Sigmoid colon (tissue), 6 donors: ENCODE measurements at regions not wholly inside any gene's neighbourhood (a gene's known extent, or its start where the extent isn't known, plus 50 kb on each side); places are given as distances from the start of the nearest gene placed in this dataset.

Experiments
- DNase-seq: peaks from one replicate; pipeline ENCODE4 v3.0.0-alpha.2; 2019
- H3K27ac ChIP-seq, 4 donors: fragments of 200-600 bp; sonication (generic); one replicate each; pipeline ENCODE4 v1.5.1; 2016 to 2019; ENCODE audit warnings: mild to moderate bottlenecking in 1 of 4
- H3K27me3 ChIP-seq, 3 donors: fragments of 200-600 bp; sonication (generic); one replicate each; pipeline ENCODE4 v1.5.1; 2019; ENCODE audit warnings: mild to moderate bottlenecking in 1 of 3
- H3K36me3 ChIP-seq, 4 donors: fragments of 200-600 bp; sonication (generic); one replicate each; pipeline ENCODE4 v1.5.1; 2016 to 2019
- H3K4me1 ChIP-seq, 4 donors: fragments of 200-600 bp; sonication (generic); one replicate each; pipeline ENCODE4 v1.5.1; 2017 to 2019
- H3K4me3 ChIP-seq, 4 donors: fragments of 200-600 bp; sonication (generic); one replicate each; pipeline ENCODE4 v1.5.1; 2017 to 2019; ENCODE audit warnings: mild to moderate bottlenecking in 2 of 4, moderate library complexity in 1 of 4
- H3K9me3 ChIP-seq, 4 donors: fragments of 200-600 bp in 3 of 4; sonication (generic) in 3 of 4; one replicate each; pipeline versions ENCODE4 v1.5.1 to v1.6.1; 2013 to 2019
- CTCF ChIP-seq, 4 experiments: fragments of 450-650 bp in 3 of 4; fragments of 200-600 bp in 1 of 4; IDR thresholded peaks; one replicate each; pipeline ENCODE4 v1.5.1; 2016 to 2019; ENCODE audit warnings: antibody characterized with exemption in 4 of 4, mild to moderate bottlenecking in 3 of 4, moderate library complexity in 2 of 4
- EP300 ChIP-seq, 4 donors: sonication (generic); formaldehyde crosslinking; IDR thresholded peaks; one replicate each; pipeline ENCODE4 v1.6.1; 2017; ENCODE audit warnings: antibody characterized with exemption in 4 of 4
- POLR2A ChIP-seq, 2 donors: fragments of 450-650 bp; IDR thresholded peaks; one replicate each; pipeline ENCODE4 v1.6.1; 2016; ENCODE audit warnings: antibody characterized with exemption in 2 of 2, mild to moderate bottlenecking in 2 of 2, moderate library complexity in 2 of 2
- POLR2AphosphoS5 ChIP-seq, 4 donors: sonication (generic); formaldehyde crosslinking; IDR thresholded peaks; one replicate each; pipeline ENCODE4 v1.6.1; 2017; ENCODE audit warnings: antibody characterized with exemption in 4 of 4
- WGBS, 2 donors: extraction: QIAGEN DNeasy Blood & Tissue Kit; methylation state at CpG; one replicate each; pipeline ENCODE4 v1.1.7; 2013; 5-methylcytosine and 5-hydroxymethylcytosine counted together
- intact Hi-C: fragments of 100-400 bp; cut with DNase I; formaldehyde crosslinking; loops from one replicate; pipeline ENCODE4 v1.15.1; 2023
- donor health status: healthy with polysubstance abuse.
- donor health status: healthy.

- TF ChIP-seq POLR2AphosphoS5 (IDR thresholded peaks at IDR 0.05) (no peak), EP300 (IDR thresholded peaks at IDR 0.05) (no peak), POLR2A (IDR thresholded peaks at IDR 0.05) (no peak), CTCF (IDR thresholded peaks at IDR 0.05) (no peak)
- intact Hi-C loops = no loop called here
- no peaks in the 10 kb centered on the region for H3K36me3 ChIP-seq
Observed at GRCh38 chr5:29378104-29378503, 1815.4 kb upstream of the CDH6 start.

GRCh38 chr5:29370248-29370647 is 1823.2 kb upstream of the CDH6 start:
- WGBS, 2 donors = 73 to 84% methylated on average over 5 of the region's 5 CpGs
- intact Hi-C loops = no loop called here

More at GRCh38 chr5:29378104-29378503, 1815.4 kb upstream of the CDH6 start:
- Histone ChIP-seq H3K27ac (no peak overlapping the region), H3K4me1 (no peaks in the 10 kb centered on the region), H3K9me3 (no peaks in the 10 kb centered on the region), H3K27me3 (no peaks in the 10 kb centered on the region), H3K4me3 (no peak overlapping the region)
- no peak for DNase-seq
- 29 to 72% methylated on average over 5 of the region's 5 CpGs for WGBS, 2 donors

GRCh38 chr5:29367176-29367833 is 1826.2 kb upstream of the CDH6 start:
- TF ChIP-seq EP300 (IDR thresholded peaks at IDR 0.05) (no peak), POLR2AphosphoS5 (IDR thresholded peaks at IDR 0.05) (no peak), POLR2A (IDR thresholded peaks at IDR 0.05) (no peak), CTCF (IDR thresholded peaks at IDR 0.05) (no peak)
- WGBS, 2 donors = 51 to 61% methylated on average over 5 of the region's 5 CpGs

More at GRCh38 chr5:29370248-29370647, 1823.2 kb upstream of the CDH6 start:
- no peak overlapping the region for H3K27ac ChIP-seq
- H3K9me3 ChIP-seq = no peaks in the 10 kb centered on the region
- DNase-seq = no peak
- TF ChIP-seq CTCF (IDR thresholded peaks at IDR 0.05) = no peak
- TF ChIP-seq POLR2AphosphoS5 (IDR thresholded peaks at IDR 0.05) = no peak
- TF ChIP-seq POLR2A (IDR thresholded peaks at IDR 0.05) = no peak
- TF ChIP-seq EP300 (IDR thresholded peaks at IDR 0.05) = no peak
- no peaks in the 10 kb centered on the region for H3K36me3 ChIP-seq
- H3K4me1 ChIP-seq = no peaks in the 10 kb centered on the region
- H3K4me3 ChIP-seq = no peak overlapping the region
- no peaks in the 10 kb centered on the region for H3K27me3 ChIP-seq

GRCh38 chr5:29351170-29351569 is 1842.3 kb upstream of the CDH6 start:
- Histone ChIP-seq H3K27me3 (no peaks in the 10 kb centered on the region), H3K4me1 (no peaks in the 10 kb centered on the region), H3K36me3 (no peaks in the 10 kb centered on the region), H3K4me3 (no peak overlapping the region), H3K27ac (no peak overlapping the region), H3K9me3 (peaks cover 0 to 6% (median 0%) of the 10 kb centered on the region in 4 donors)
- no peak for DNase-seq
- 87 to 89% methylated on average over 3 of the region's 3 CpGs for WGBS, 2 donors
- intact Hi-C loops = no loop called here
- no peak for TF ChIP-seq POLR2A (IDR thresholded peaks at IDR 0.05)
- no peak for TF ChIP-seq POLR2AphosphoS5 (IDR thresholded peaks at IDR 0.05)
- no peak for TF ChIP-seq CTCF (IDR thresholded peaks at IDR 0.05)
- no peak for TF ChIP-seq EP300 (IDR thresholded peaks at IDR 0.05)

More at GRCh38 chr5:29367176-29367833, 1826.2 kb upstream of the CDH6 start:
- Histone ChIP-seq H3K4me1 (no peaks in the 10 kb centered on the region), H3K27me3 (no peaks in the 10 kb centered on the region), H3K4me3 (no peak overlapping the region), H3K9me3 (no peaks in the 10 kb centered on the region), H3K36me3 (no peaks in the 10 kb centered on the region), H3K27ac (no peak overlapping the region)
- intact Hi-C loops = no loop called here
- no peak for DNase-seq

- H3K36me3 ChIP-seq = no peaks in the 10 kb centered on the region
- peaks cover 0 to 5% (median 0%) of the 10 kb centered on the region in 4 donors for H3K9me3 ChIP-seq
- TF ChIP-seq CTCF (IDR thresholded peaks at IDR 0.05) (no peak), POLR2AphosphoS5 (IDR thresholded peaks at IDR 0.05) (no peak), POLR2A (IDR thresholded peaks at IDR 0.05) (no peak), EP300 (IDR thresholded peaks at IDR 0.05) (no peak)
- intact Hi-C loops = no loop called here
- H3K27ac ChIP-seq = no peak overlapping the region
- no peak for DNase-seq
- H3K4me3 ChIP-seq = no peak overlapping the region
- H3K4me1 ChIP-seq = no peaks in the 10 kb centered on the region
- 70 to 77% methylated on average over 2 of the region's 2 CpGs for WGBS, 2 donors
- no peaks in the 10 kb centered on the region for H3K27me3 ChIP-seq
Observed at GRCh38 chr5:29337030-29337429, 1856.5 kb upstream of the CDH6 start.
